ENCODE measurements at regions not wholly inside any gene's neighbourhood (a gene's known extent, or its start where the extent isn't known, plus 50 kb on each side); places are given as distances from the start of the nearest gene placed in this dataset.

DNA sequence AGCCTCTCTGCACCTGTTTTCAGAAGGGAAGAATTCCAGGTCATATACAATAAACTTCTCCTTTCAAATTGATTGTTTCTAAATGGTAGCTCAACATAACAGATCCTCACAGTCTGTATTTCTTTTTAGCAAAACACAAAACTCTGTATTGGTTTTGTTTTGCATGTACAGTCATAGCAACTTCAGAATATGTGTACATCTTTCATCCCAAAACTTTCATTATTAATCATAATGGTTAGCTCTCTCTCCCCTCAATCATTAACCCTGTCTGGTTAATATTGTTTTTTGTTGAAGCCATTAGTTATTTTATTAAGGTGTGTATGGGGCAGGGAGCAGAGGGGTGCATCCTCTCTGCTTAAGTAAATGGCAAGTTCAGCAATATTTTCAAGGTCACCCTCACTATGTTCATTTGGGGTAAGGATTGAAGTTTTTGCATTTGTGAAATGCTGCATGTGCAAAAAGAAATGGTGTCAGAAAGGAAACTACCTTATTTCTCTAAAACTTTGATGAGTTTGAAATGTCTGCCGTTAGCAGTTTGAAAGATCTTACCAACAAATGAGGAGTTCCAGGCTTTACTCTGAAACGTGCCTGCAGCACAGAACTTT, 136.8 kb upstream of the BTBD3 start:
- DNase-seq (ENCODE audit: low read depth) = no peak

DNA sequence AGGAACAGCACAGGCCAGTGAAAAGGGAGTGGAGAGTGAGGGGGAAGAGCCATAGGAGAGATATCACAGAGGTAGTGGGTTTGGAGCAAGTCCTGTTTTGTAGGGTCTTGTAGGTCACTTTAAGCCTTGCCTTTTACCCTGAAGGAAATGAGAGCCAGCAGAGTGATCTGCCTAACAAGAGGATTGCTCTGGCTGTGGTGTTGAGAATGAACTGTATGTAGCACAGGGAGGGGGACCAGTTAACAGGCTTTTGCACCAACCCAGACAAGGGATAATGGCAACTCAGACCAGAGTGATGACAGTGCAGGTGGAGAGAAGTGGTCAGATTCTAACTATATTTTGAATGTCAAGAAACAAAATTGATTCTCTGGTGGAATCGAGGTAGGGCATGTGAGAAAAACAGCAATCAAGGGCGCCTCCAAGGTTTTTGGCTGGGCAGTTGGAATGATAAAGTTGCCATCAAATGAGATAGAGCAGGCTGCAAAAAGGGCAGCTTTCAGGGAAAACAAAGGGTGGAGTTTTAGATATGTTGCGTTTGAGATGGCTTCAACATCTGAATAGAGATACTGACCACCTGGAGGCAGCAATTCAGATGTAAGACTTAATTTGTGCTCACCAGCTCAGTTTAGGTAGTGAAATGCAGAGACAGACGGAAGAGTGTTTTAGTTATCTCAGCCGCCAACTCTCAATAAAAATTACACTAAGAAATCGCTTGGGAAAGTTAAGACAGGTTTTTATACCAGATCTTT, 134.4 kb upstream of the BTBD3 start:
- DNase-seq (ENCODE audit: low read depth) = no peak

DNA sequence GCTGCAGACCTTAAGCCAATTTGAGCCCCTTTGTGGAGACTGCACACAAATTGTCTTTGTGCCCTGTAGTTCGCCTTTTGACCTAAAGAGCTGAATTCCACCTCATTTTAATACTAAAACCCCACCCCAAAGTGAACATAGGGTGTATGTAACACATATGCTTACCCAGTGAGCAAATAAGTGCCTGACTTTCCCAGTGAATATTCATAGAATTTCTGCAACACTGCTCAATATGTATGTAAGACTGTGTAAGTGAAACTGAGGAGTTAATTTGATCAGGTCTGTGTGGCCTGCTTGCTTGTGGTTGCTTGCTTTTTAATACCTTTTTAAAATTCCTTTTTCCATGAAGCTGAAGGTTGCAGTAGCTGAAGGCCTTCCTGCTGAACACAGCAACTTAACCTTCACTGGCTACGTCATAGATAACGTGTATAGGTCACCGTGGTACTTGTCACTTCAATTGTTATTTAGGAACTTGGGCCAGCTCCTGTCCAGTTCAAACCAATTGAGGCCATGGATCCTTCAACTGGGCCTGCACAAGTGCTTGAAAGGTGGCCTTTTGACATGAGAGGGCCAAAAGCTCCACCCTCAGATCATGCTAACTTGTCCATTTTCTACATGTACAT, 131.7 kb upstream of the BTBD3 start:
- DNase-seq (ENCODE audit: low read depth) = no peak

DNA sequence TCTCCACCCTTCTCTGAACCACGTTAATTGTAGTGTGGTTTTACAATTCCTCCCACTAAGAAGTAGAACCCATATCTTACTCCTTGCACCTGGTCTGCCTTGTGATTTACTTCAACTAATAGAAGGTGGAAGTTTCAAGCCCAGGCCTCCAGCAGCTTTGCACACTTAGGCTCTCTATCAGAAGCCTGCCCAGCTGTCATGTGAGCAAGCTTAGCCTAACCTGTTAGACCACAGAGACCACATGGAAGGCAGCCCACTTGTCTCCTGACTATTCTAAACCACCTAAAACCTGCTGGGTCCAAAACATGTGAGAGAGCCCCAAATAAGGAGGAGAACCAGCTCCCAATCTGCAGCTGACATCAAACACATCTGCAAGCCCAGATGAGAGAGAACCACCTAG, 127.6 kb upstream of the BTBD3 start:
- DNase-seq (ENCODE audit: low read depth) = no peak

DNA sequence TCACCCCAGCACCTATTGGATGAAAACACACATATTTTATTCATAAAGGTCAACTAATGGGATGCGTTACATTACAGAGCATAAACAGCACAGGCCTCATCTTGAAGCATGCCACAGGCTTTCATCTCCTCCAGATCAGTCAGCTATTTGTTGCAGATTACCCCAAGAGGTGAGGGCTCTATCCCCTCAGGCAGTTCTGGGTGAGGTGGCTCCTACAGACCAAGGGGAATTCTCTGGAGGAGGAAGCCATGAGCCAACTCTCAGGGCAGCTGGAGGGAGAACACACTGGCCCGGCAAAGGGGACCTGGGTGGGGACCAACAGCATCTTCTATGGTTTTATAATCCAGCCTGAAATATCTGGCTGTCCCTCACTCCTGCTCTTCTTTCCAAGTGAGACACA, 126.4 kb upstream of the BTBD3 start:
- DNase-seq (ENCODE audit: low read depth) = no peak

DNA sequence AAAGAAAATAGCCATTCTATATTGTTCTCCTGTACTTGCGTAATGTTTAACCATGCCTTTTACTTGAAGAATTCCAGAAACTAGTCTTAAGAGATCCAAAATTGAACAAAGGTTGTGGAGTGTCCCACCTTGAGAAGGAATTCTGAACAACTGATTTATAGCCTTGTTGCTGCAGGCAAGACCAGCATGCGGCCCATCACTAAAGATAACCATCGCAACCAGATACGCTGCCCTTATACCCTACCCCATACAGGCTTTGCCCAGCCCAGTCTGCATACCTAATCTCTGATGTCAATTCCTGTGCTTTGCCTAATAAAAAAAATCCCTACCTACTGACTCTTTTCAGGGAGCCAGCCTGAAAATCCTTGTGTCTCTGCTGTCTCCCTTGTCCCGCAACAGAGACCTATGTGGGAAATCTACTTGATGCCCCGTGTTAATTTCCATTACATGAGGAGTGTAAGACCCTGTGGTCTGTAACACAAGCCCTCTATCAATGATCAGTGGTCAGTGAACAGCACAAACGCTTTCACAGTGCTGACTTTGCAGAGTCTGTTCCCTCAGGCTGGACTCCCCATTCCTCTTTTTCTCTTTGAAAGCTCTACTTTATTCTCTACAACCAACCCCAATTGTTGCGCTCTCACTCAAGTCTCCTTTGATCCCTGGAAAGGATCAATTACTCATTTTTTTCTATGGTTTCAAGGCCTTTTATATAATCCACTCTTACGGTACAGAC, 125.7 kb upstream of the BTBD3 start:
- peak; percentile 31 for DNase-seq (ENCODE audit: low read depth)

DNA sequence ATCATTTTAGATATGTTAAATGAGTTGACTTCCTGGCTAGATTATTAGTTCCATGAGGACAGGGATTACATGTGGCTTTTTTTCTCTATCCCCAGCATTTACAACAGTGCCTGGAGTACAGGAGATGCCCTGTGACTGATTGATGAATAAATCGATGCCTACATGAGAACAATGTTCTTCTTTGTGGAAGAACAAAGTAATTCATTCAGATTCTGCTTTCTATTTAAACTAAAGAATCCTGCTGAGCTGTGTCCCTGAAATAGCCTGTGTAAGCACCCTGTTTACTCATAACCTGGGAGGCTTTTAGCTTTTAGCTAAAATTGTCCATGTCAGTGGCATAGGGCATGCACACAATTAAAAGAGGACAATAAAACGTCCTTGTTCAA, 125.1 kb upstream of the BTBD3 start:
- no peak for DNase-seq (ENCODE audit: low read depth)

DNA sequence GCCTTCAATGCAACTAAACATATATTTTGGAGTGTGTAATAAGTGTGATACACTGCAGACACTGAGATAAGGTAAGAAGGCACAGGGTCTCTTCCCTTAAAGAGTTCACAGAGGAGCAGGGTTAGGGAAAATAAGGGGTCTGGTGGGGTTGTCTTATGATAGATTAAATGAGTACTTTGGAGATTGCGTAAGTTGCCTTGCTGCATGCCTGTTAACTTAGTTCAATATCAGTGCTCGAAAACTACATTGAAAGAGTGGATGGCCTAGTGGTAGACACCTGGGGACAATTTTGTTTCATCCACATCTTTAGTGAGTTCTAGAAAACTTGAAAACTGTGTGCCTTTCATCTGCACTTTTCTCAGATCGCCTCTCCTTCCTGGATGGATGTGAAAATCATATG, 123.2 kb upstream of the BTBD3 start:
- DNase-seq (ENCODE audit: low read depth) = no peak

DNA sequence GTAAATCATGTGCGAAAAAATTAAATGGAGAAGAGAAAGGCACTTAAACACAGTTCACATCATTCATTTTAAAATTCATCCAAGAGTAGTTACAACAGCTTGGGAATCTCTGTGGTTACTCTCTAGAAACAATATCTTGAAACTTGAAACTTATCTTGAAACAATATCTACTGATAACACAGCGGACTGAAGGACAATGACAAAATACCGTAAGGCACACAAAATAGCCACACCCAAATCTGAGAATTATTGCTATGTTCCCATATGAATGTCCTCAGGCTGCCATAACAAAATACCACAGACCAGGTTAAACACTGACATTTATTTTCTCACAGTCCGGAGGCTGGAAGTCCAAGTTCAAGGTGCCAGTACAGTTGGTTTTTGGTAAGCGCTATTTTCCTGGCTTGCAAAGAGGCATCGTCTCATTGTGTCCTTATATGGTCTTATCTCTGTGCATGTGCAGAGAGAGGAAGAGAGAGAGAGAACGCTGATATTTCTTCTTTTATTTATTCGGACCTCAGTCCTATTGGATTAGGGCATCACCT, 122.5 kb upstream of the BTBD3 start:
- DNase-seq (ENCODE audit: low read depth) = no peak

DNA sequence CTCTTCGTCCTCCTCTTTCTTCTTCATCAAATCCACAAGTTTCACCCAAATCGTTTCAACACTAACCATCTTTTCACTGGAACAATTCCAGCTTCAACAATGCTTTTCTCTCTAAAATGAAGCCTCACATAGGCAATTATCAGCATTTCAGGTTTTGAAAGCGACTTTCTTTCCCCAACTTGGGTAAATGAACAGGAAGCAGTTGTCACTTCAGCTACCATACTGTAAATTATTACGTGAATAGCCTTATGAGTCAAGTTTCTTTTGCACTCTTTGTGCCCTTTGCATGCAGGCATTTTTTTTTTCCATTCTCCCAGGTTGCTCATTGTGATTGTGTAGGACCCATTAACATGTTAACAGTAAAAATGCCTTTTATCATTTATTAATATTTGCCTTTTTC, 121.7 kb upstream of the BTBD3 start:
- DNase-seq (ENCODE audit: low read depth) = peak; percentile 12

DNA sequence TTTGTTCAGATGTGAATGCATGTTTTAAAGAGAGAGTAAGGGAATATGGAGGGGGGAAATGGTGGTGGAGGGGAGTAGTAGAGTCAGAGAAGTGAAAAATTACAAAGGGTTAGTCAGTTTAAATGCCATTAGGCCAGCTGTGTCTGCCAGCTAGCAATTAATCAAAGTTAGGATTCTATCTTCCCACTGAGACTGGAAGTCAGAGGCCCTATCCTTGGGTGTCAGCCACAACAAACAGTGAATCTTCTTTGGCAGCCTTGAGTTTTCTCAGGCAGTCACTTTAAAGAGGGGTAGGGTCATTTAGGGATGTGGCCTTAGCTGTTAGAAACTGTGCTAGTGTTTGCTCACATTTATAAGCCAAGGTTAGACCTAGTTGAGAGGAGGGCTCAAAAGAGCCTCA, 120.5 kb upstream of the BTBD3 start:
- DNase-seq (ENCODE audit: low read depth) = no peak

DNA sequence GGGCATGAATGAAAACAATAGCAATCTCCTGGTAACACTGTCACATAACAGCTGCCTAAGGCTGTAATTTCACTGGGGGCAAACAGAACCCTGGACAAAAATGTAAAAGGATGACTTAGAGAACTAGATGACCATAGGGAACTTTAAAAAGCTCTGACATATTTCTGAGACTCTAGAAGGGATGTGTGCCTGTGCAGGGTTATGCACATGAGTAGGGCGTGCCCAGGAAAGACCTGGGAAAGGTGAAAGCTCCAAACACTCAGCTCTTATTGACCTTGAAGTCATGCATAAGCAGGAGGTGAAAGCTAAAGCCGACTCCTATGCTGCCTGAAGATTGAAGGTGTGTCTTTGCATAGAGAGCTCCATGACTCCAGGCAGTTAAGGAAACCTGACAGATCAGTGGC, 118.4 kb upstream of the BTBD3 start:
- DNase-seq (ENCODE audit: low read depth) = no peak

DNA sequence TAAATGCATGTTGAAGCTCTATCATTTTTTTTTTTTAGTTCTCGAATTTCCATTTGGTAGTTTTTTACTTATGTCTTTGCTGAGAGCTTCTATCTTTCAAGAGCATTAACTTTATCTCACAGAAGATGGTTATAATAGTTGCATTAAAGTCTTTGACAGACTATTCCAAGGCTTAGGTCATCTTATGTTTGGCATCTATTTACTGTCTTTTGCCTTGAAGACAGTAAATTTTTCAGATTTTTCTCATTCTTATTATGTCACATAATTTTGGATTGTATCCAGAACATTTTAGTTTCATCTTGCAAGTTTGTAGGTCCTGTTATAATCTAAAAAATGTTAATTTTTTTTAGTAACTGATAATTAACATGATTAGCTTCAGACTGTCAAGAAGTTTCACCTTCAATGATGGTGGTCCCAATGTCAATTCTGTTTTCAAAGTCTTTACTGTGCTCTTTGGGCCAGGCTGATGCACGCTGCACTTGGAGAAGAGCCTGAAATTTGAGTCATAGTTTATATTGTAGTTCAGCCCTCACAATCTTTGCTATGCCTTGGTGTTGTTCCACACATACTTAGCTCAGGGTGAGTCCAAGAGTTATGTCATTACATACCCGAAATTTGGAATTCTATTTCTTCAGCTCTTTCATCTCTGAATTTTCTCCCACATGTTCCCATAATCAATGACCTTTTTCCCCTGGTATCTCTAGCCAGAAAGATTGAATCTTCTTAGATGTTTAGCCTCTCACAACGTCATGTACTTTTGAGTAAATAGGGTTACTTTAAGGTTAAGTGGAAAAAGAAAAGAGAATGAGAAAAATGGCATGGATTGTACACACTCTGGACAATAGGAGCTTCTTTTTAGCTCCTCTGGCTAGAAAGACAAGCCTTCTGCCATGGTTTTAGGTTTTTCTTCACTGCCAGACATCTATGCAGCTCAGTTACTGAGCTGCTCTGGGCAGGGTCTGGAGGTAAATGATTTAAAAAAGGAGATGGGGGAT, 110.3 kb upstream of the BTBD3 start:
- peak; percentile 86 for DNase-seq (ENCODE audit: low read depth)

DNA sequence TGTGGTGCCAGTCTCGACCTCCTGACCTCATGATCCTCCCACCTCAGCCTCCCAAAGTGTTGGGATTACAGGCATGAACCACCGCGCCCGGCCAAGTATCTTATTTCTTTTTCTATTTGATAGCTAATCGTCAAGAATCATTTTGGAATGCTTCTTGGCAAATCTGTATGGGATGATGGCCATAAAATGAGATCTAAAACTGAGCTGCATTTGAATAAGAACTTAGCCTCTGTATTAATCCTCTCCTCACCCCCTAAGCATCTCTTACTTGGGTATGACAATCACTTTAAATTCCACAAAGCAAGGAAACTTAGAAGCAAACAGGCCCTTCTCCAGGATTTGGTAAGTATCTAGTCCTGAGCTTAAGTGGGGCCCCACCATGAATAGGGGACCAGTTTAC, 108.9 kb upstream of the BTBD3 start:
- DNase-seq (ENCODE audit: low read depth) = no peak

DNA sequence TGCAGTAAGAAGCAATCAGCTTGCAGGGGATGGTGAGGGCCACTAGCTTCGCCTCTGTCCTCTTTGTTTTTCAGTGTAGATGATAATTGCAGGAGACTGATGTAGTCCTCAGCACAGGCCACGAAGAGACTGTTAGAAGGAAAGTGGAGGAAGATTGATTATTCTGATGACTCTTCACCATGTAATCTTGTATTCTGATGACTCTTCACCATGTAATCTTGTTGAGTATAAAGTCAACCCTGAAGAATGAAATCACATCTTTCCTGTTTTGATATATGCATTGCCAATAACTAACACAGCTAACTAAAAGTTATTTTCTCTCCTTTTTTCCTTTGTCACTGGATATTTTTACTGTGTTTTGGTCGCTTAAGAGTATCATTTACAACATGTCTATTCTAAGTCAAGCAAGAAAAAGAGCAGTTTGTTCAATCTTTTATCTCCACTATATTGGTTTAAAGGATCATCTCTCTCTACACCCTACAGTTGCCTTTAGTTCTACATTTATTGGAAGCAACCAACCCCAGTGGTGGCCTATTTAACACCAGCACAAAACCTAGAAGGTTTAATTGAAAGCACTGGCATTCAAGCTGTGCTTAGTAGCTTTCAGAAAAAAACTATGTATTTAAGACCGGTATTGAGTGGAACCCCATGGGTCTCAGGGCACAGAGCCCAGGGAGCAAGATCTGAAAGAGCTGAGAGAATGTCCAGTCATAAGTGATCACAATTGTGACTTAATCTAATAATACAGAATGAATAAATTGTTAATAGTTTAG, 107.2 kb upstream of the BTBD3 start:
- peak; percentile 88 for DNase-seq (ENCODE audit: low read depth)

DNA sequence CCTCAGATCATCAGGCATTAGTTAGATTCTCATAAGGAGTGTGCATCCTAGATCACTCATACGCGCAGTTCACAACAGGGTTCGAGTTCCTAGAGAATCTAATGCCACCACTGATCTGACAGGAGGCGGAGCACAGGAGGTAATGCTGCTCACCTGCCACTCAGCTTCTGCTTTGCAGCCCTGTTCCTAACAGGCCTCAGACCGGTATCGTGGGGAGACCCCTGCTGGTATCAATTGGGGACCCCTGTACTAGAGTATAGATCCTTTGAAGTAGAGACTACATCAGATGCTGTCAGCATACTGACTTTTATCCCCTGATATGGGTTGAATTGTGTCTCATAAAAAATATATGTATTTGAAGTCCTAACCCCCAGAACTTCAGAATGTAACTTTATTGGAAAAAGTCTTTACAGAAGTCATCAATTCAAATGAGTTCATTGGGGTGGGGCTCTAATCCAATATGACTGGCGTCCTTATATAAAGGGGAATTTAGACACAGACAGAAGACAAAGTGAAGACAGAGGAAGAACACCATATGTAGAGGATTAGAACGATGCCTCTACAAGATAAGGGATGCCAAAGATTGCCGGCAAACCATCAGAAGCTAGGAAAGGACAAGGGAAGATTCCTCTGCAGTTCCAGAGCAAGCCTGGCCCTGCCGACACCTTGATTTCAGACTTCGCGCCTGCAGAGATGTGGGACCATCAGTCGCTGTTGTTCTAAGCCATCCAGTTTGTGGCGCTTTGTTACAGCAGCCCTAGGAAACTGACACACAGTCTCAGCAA, 104.4 kb upstream of the BTBD3 start:
- no peak for DNase-seq (ENCODE audit: low read depth)

DNA sequence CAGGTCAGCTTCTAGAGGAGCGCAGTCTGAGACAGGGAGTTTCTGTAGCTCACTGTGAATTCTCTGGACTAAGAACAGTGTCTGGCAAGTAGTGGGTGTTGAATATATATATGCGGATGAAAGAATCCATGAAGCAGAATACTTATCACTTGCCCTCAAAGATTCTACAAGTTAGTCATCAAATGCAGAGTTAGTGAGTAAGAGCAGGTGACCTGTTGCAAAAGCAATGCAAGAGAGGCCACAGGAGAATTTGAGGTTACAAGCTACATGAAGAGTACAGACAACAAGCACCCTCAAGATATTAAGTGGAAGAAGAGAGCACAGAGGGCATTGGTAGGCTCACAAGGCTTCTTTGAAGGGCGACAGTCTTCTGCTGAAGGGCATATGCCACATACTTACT, 103.4 kb upstream of the BTBD3 start:
- peak; percentile 90 for DNase-seq (ENCODE audit: low read depth)

DNA sequence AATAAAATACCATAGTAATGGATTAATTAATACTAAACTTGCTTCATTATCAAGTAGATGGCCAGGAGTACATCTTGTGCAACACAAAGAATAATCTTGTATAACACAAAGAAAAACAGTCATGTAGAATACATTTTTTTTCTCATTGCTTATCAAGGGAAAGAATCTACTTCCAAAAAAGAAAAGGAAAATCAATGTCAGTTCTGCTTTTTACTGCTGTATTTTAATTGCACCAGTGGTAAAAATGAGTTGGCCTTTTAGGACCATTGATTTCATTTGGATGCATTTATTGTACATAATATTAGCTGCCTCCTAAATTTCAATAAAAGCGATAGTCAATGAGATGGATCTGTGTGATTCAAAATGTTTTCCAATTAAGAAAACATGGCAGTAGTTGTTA, 96.9 kb upstream of the BTBD3 start:
- no peak for DNase-seq (ENCODE audit: low read depth)

DNA sequence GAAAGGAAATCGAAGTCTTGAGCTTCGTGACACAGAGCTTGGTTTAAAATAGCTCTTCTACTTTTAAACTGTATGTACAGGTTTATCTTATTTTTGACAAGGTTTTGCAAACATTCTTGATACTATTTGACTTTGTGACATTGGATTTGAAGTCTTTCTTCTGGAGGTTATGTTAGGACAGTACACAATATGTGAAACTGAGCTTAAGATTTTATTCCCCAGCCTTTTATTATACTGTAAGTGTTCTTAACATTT, 95.2 kb upstream of the BTBD3 start:
- DNase-seq (ENCODE audit: low read depth) = no peak

DNA sequence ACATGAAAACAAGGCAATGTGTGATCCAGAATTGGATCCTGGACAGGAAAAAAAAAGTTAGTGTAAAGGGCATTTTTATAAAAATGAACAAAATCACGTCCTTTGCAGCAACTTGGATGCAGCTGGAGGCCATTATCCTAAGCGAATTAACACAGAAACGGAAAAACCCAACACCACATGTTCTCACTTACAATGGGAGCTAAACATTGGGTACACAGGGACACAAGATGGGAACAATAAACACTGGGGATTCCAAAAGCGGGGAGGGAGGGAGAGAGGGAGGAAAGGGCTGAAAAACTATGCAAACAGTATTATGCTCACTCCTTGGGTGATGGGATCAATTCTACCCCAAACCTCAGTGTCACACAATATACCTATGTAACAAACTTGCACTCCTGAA, 91.4 kb upstream of the BTBD3 start:
- no peak for DNase-seq (ENCODE audit: low read depth)
